HG02623 (cell line): ENCODE measurements at regions not wholly inside any gene's neighbourhood (a gene's known extent, or its start where the extent isn't known, plus 50 kb on each side); places are given as distances from the start of the nearest gene placed in this dataset.

Experiments
- ATAC-seq: cut with Tn5 transposase; IDR thresholded peaks from one replicate; pipeline ENCODE4 v1.9.1; 2021; ENCODE audit warnings: moderate library complexity; ENCODE audit not compliant: unreplicated experiment

DNA sequence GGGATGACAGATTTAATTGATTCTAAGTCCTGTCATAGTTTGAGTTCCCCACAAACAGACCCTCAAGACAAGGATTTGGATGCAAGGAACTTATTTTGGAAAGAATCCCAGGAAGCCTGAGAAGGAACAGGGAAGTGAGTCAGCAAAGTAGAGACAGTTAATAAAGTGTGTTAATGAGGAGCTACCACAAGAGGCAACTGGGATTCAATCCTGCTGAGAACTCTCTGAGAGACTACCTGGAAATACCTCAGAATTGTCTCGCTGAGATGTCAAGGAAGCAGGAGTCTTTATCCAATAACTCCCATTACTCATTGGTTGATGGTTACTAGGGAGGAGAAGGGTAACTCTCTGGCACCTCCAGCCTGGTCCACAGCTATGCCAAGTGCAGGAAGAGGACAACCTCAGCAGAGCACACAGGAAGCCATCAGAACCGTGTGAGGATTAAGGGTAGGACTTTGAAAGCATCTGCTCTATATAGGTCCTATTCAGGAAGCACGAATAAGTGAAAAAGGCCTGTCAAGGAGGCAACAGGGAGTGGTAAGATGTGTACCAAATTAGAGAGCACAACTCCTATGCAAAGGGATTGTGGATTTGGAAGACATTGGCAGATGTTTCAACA lies 311.1 kb upstream of the KCNH8 start:
- no peak for ATAC-seq

DNA sequence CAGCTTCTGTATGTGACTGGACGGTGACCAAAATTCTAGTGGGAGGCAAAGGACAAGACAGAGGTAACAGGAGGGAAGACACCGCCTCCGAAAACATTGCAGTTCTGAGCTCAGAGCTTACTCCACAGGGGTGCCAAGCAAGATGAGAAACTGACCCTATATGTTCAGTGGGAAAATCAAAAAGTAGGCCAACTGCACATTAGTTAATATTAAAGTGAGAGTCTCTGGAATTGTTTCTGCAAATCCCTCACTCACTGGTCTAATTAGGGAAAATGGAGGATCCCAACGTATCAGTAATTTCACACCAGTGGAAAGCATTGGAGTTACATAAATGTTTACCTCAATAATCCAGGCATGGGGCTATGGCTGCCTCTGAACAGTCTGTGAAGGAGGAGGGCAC lies 313.3 kb upstream of the KCNH8 start:
- ATAC-seq: no peak

DNA sequence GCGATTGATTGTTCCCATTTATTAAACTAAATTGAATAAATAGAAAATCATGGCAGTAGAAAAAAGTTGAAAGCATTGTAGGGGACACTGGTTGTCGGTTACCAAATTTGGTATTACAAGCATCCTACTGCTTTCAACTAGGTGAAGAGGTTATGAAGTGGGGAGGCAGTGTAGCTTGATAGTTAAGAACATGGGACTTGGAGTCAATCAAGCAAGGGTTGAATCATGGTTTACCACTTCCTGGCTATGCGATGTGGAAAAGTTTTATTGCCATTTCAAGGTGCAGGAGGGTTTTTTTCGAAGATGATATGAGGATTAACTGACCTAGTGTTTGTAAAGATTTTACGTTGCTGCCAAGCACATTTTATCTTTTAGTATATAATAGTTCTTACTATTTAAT lies 318.2 kb upstream of the KCNH8 start:
- ATAC-seq: no peak

DNA sequence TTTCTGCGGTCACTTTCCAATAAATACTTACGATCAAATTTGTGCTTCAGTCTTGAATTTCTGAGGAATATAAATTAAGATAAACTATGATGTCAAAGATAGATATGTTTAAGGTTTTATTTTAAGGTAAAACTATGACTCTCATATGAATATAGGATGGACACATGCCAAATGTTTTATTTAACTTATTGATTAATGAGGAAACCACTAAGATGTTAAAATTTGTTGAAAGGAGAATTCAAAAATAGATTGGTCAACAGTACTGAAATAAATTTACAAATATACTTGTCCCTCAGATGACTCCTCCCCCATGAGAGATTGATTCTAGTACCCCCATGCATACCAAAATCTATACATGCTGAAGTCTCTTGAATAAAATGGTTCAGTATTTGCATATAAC lies 319.7 kb upstream of the KCNH8 start:
- no peak for ATAC-seq

DNA sequence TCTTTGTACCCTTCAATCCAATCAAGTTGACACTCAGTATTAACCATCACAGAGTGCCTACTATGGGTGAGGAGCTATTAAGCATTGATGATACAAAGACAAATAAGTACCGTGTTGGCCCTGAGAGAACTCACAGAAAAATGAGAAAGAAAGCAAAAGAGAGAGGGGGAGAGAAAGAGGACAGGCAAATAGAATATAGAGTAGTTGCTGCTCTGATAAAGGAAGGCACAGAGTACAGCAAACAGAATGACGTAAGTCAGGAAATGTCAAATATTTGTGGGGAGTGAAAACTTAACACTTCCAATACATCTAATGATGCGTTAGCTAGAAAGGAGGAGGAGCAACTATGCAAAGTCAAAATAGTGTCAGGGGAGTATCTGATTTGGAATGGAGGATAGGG lies 320.6 kb upstream of the KCNH8 start:
- no peak for ATAC-seq

DNA sequence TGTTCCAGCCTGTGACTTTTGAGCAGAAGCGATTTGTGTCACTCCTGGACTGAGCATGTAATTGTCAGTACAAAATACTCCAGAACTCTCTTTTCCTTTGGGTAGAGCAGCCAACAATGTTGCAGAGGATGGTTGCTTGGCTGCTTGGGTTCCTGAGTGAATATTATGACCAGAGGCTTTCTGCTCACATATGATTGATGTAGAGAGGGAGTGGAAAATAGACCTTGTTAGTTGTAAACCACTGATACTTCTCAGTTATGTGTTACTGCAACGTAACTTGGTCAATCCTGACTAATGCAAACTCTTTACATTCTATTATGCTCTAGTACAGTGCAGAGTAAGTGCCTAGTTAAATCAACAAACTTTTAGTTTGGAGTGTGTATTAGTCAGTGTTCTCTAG lies 322.6 kb upstream of the KCNH8 start:
- no peak for ATAC-seq

DNA sequence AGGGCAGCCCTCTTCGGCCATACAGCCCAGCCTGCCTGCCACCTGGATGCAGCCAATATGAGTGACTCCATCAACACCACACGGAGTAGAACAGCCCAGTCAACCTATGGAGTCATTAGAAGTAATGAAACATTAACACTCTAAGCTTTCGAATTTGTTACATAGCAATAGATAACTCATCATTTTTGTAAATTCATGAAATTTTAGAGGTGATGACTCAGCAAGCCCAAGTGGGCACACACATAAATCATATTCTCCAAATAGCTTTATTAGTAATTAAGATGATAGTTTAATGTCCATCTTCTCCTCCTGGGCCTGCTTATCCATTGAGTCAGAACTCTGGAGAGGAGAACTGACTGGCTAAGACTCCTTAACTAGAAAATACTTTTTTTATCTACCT lies 335.0 kb upstream of the KCNH8 start:
- ATAC-seq: no peak

DNA sequence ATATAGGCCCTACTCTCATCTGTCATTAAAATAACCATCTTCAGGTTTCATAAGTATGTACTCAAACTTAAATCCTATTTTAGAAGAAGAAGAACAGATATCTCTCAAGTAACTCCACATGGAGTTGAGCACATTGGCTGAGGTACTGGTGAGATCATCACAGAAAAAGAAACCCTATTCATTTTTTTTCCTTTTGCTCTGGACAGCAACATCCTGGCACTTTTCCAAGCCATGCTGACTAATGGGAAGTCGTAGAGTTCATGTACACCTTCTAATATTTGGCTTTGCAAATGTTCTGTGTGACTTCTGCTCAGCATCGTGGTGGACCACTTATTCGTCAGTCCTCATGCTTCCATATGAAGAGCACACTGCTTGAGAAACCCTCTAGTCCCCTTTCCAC lies 336.0 kb upstream of the KCNH8 start:
- ATAC-seq: no peak

DNA sequence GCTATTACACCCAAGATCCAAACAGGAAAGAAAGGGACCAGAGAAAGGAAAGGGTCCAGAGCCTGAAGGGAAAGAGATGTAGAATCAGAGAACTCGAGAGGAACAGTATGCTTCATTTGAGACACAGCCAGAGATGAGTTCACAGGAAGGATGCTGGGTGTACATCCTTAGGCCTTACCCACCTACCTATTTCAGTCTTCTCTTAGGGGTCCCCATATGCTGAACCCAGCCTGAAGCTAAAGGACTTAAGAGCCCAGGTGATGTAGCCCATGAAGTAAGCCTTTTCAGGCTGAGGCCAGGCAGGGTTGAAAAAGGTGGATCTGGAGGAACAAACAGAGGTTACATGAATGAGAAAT lies 338.0 kb upstream of the KCNH8 start:
- ATAC-seq: no peak

DNA sequence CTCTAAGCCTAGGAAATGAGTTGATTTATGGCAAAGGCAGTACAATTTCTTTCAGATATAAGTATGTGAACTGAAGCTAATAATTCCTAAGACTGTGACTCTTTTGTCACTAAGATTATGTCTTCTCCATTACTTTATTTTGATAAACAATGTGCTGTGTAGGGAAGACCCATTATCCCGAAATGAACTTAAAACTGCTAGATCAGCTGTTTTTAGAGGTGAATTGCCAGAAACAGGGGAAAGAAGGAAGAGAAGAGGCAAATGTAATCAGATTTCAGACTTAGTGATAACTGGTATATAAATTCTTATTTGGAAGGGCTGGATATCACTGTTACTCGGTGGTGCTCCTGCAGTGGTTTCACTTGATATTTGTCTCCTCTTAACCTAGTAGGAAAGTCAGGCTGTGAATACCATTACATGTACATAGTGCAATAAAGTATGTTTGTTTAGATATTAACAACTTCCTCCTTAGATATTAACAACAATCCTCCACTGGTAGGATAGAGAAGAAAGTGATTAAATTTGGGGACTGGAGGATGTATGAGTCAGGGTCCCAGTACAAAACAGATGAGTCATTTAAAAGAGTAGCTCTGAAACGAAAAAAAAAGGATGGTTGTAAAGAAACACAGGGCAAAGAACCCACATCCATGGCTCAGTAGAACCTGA lies 338.5 kb upstream of the KCNH8 start:
- no peak for ATAC-seq

DNA sequence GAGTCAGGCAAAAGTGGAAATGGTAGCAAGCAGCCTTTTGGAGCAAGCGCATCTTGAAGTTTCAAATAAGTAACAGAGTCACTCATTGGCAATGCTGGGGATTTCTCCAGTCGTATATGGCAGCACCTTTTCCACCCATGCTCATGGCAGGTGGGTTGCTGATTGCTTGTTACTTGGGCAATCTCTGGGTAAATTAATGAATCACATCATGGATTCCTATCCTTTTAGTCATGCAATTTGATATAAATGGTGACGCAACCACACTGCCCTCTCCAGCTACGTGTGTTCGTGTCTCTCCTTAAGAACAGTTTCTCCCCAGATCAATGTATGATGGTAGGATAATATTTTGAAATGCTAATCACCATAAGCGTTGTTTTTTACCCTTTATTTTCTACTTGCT lies 339.9 kb upstream of the KCNH8 start:
- ATAC-seq: no peak

DNA sequence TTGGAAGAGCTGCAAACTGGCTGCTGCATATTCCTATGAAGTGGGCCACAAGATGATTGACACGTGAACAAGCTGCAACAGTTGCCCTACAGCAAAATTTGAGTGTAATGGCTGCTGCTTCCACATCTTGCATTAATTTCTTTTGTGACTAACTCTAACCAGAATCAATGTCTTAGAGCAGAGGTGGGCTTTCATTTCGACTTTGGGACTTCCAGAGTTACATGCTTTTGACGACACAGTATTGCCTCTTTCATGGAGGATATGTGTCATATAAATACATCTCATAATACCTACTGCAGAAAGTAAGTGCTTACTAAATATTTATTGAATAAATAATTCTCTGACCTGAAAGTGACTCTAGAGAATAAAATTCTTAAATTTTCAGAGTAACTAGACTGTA lies 340.7 kb upstream of the KCNH8 start:
- ATAC-seq: no peak

DNA sequence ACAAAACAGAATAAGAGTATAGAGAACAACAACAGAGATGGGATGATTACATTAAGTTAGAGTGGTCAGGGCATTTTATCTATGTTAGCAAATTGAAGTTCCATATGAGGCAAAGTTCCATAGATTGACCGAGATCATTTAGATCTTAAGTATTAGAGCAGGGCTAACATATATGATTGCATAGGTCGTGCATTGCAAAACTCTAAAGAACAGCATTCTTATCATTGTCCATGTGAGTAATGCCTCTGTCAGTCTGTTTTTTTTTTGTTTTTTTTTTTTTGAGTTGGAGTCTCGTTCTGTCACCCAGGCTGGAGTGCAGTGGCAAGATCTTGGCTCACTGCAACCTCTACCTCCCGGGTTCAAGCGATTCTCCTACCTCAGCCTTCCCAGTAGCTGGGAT lies 341.7 kb upstream of the KCNH8 start:
- no peak for ATAC-seq

DNA sequence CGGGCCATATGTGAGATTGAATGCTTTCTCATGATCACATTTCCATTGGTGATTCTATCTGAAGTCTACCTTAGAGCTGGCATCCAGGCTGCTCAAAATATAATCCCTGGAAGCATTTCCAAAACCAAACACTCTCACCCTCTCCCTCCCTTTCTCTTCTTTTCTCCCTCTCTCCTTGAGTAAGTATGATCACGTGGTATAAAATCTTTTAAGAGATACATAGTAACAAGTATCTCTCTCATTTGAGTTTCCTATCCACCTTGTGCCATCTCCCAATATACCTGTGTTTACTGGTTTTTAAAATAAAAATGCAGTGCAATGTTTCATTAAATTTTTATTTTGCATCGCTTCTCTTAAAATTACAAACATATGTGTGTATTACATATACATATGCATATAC lies 350.9 kb upstream of the KCNH8 start:
- ATAC-seq: no peak

DNA sequence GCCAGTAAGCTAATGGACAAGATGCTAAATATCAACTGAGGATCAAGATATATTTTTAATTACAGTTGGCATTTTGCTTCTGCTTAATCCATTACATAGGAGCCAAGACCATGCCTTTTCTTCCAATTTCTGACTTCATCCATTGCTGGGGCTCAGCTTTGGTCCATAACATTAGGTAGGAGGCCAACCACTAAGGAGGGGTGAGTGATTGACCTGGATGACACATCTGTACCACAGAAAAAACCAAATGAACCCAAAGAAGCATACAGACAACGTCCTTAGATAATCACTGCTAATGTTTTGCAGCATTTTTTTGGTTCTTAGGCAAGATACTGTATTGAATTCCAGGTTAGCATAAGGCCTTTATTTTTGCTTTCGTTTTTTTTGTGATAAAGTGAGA lies 353.2 kb upstream of the KCNH8 start:
- ATAC-seq: no peak

DNA sequence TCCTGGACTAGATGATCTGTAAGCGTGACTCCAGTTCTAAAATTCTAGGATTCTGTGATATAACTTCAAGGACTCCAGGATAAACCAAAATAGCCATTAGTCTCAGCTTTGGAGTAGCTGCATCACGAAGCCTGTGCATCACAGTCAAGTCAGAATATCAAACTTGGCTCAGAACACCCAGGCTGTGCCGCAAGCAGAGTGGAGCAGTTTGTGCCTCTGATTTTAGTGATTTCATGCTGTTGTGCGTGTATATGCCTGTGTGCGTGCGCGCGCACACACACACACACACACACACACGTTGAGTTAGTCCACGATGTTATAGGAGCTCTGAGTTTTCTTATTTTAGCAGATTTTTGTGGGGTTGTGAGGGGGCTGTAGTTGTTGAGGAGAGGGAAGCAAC lies 356.6 kb upstream of the KCNH8 start:
- no peak for ATAC-seq

DNA sequence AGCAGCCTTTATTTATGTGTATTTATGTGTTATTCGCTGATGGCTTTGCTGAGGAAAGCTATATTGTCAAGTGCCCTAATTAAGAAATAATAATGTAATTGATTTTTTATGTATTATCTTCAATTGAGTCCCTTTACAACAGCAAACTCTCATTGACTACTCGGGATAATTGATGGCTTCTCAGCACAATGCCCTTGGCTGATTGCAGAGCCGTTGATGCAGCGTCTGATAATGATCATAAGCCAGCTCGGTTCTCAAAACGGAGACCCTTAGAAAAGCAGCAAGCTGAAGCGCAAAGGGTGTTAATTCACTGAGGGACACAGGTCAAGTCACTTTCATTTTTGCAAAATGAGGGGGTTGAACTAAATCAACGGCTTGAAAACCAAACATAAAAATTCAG lies 357.1 kb upstream of the KCNH8 start:
- no peak for ATAC-seq

DNA sequence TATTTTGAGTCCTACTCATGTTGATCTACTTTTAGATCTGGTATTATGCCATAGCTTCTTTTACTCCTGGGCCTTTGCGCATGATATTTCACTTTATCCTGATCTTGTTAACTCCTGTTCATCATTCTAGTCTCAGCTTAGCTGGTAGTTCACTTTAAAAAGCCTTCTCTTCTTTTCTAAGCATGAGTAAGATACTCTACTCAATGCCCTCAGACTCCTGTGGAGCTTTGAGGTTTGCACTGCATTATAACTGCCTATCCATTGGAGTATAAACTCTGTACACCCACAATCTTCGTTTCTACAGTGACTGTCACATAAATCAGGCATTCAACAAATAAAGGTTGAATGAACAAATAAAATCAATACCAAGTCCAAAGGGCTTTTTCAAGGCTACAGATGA lies 357.9 kb upstream of the KCNH8 start:
- ATAC-seq: no peak

DNA sequence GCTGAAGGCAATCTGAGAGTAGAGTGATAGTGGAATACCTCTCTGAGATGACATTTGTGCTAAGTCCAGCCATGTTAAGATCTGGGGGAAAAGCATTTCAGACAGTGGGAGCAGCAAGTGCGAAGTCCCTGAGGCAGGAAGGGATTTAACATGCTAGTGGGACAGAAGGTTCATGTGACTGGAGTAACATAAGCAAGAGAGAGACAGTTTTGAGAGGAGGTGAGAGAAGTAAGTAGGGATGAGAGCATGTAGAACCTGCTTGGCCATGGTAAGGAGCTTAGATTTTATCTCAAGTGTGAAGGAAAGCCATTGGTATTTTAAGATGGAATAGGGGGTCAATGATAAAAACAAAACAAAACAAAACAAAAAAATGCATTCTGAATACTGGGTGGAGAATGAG lies 358.6 kb upstream of the KCNH8 start:
- no peak for ATAC-seq

DNA sequence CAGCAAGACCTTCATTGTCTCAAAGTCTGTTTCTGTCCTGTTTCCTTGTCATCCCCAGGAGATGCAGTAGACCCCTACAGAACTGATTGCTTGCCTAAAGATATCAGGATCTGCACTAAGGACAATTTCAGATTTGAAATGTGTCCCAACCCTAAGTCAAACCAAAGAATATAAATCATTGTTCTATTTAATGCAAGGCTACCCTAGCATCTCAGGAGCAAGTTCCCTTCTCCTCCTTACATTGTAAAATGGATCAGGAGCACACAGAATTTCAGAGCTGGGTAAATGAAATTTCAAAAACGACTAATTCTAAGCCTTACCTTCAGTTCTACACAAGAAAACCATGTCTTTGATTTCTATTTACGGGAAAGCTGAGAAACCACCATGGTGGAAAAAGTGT lies 360.9 kb upstream of the KCNH8 start:
- ATAC-seq: no peak

DNA sequence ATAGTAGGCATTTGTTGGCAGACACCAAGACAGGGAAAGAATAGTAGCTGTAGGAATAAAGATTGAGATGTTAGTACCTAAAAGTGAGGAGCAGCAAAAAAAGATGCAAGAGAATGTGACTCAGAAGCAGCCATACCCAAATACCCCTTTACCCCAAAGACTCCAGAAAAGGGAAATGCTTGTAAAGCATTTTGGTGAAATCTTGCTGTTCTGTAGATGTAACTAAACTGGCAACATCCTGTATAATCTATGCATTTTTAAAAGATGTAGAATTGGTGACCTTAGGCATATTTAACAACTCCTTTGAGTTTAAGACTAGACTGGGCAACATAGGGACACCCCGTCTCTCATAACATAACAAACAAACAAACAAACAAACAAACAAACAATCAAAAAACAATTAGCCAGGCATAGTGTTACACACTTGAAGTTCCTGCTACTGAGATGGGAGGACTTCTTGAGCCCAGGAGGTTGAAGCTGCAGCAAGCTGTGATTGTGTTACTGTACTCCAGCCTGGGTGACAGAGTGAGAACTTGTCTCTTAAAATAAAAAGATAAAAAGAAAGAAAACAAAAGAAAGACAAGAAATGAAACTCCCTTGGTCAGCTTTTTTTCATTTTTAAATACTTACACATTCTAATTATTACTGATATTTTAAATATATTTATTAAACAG lies 361.5 kb upstream of the KCNH8 start:
- no peak for ATAC-seq

DNA sequence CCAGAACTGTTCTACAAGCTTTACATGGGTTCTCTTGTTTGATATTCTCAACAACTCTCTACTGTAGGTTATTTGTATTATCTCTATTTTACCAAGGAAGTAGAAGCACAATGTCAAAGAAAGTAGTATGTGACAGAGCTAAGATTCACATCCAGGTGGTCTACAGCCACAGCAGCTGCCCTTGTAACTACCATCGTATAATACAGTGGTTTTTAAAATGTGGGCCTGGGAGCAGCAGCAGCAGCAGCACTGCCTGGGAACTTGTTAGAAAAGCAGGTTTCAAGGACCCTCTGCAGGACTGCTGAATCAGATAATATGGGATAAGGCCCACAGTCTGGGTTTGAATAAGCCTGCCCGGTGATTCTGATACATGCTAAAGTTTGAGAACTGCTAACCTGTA lies 357.1 kb upstream of the SATB1 start:
- ATAC-seq: no peak

DNA sequence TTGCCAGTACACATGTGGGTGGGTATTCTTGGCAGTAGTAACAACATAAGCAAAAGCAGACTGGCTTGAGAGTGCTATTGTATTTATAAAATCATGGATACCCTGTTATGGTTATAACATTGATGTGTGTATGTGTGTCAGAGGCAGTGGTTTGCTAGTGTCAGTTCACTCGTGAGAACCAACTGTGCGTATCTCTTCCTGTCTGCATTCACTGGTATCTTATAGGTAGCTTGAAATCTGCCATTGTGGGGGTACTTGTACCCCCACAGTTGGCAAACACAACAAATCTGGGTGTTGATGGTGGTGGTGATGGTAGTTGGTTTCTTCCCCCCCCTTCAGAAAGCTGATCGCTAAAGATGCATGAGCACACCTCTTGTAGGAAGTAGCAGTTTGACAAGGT lies 355.8 kb upstream of the SATB1 start:
- ATAC-seq: no peak
